SU-DHL-6 (cell line): ENCODE measurements at regions not wholly inside any gene's neighbourhood (a gene's known extent, or its start where the extent isn't known, plus 50 kb on each side); places are given as distances from the start of the nearest gene placed in this dataset.

ENCODE experiments used
- CTCF ChIP-seq: fragments of 200-600 bp; sonication (generic); IDR thresholded peaks from one replicate; pipeline ENCODE4 v1.5.1; 2017; ENCODE audit warnings: antibody characterized with exemption, mild to moderate bottlenecking, low read length, moderate library complexity; ENCODE audit not compliant: insufficient read depth, poor library complexity, severe bottlenecking
- EZH2phosphoT487 ChIP-seq: fragments of 200-600 bp; sonication (generic), shearing (Covaris generic); conservative IDR thresholded peaks from 2 replicates; pipeline ENCODE4 v1.6.1; 2018; ENCODE audit warnings: mild to moderate bottlenecking, antibody characterized with exemption, low read length, moderate library complexity, mixed read lengths

- TF ChIP-seq CTCF (no peak), EZH2phosphoT487 (no peak)
These were observed 334.2 kb upstream of the NETO1 start for GRCh38 chr18:73201940-73202339.
